ENCODE measurements at regions not wholly inside any gene's neighbourhood (a gene's known extent, or its start where the extent isn't known, plus 50 kb on each side); places are given as distances from the start of the nearest gene placed in this dataset.

DNA sequence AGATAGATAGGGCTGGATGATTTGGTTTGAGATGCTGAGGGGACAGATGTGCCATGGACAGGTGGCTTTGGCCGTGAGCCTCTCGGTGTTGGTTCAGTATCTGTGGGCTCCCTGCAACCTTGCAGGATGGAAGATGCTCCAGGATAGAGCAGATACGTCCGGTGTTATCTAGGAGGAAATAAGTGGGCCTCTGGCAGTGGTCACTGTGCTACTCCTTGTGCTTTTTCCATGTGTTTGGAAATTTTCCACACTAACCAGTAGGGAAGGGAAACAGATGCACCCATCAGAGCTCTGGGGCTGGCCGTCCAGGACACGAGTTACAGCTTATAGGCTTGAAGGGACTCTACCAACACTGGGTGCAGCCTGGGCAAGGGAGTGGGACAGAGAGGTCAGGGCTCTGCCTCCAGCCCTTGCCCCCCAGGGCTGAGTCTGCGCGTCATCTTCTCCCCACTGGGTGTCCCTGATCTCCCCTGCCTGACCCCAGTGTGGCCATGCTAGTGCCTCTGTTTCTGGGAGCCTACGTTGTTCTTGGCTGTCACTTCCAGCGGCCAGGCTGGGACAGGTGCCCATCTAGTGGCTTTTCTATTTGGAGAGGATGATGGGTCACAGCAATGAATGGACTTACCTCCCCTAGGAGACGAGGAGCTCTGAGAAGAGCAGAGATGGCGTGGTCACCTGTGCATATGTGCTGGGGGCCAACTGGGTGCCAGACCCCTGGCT lies 166.9 kb downstream of the SEC14L1 start:
- DNase-seq (ENCODE audit: low spot score) = no peak
- POLR2A ChIA-PET (ENCODE audit: low non-redundant PET) = no interaction called here
- CTCF ChIA-PET = interaction anchor here (1.0 kb wide), 1 partner anchor 21 kb away, joined by 3 read pairs; no protein-coding TSS in a partner anchor
- H3K27ac ChIP-seq = peak overlapping the region; percentile 84
- TF ChIP-seq, protein P1, sequence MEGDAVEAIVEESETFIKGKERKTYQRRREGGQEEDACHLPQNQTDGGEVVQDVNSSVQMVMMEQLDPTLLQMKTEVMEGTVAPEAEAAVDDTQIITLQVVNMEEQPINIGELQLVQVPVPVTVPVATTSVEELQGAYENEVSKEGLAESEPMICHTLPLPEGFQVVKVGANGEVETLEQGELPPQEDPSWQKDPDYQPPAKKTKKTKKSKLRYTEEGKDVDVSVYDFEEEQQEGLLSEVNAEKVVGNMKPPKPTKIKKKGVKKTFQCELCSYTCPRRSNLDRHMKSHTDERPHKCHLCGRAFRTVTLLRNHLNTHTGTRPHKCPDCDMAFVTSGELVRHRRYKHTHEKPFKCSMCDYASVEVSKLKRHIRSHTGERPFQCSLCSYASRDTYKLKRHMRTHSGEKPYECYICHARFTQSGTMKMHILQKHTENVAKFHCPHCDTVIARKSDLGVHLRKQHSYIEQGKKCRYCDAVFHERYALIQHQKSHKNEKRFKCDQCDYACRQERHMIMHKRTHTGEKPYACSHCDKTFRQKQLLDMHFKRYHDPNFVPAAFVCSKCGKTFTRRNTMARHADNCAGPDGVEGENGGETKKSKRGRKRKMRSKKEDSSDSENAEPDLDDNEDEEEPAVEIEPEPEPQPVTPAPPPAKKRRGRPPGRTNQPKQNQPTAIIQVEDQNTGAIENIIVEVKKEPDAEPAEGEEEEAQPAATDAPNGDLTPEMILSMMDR (conservative IDR thresholded peaks at IDR 0.05; ENCODE audit: low read depth) = no peak

DNA sequence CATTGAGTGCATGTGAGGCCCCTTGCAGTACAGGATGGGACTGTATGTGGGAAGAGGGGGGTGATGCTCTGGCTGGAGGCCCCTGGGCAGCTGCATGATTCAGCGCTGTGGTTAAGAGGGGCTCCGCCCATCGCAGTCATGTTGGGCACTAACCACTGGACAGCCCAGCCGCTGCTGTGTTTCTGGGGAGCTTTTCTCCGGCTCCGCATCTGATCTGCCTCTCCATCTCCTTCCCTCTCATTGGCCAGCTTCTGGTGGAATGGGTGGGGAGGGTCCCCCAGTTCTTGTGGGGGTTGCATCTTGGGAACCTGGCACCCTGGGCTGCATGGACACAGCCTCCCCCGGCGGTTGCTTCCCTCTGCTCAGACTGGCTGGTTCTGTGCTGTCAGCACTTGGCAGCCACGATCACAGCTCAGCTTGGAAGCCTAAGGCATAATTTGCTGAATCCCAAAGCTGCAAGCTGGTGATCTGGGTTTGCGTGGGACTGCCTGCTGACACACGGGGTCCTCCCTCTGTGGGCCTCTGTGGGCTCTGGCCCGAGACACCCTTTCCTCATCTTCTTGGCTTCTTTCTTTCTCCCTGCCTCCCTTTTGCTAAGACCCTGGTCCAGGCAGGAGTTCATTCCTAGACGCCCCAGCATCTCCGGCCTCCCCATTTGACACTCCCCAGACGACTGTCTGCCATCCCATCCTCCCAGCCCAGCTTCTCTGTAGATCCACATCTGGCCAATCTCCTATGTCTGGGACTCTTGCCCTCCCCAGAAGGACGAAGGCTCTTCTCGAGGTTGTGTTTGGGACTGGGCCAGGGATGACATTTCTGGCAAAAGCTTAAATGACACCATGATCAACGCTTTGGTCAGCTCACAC lies 168.3 kb downstream of the SEC14L1 start:
- H3K27ac ChIP-seq = peak overlapping the region; percentile 84
- DNase-seq (ENCODE audit: low spot score) = no peak
- CTCF ChIA-PET = no interaction called here
- TF ChIP-seq, protein P1 (conservative IDR thresholded peaks at IDR 0.05; ENCODE audit: low read depth) = no peak
- POLR2A ChIA-PET (ENCODE audit: low non-redundant PET) = no interaction called here

DNA sequence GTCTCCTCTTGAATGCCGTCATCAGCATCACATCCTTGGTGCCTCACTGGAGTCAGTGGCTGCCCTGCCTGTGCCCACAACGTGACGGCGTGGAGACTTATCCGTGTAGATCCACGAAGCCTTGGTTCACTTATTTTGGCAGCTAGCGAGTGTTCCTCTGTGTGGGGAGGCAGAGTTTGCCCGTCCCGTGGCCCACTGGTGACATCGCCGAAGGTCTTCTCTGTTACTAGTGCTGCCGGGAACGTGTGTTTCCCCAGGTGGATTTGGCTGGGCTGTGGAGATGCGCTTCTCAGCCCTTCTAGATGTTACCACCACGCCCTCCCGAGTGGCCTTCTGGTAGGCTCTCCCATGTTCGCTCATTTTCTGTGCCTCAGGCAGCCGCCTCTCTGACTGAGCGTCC lies 169.6 kb downstream of the SEC14L1 start:
- no peak for DNase-seq (ENCODE audit: low spot score)
- TF ChIP-seq, protein P1 (conservative IDR thresholded peaks at IDR 0.05; ENCODE audit: low read depth) = no peak
- ChIA-PET POLR2A (ENCODE audit: low non-redundant PET) (no interaction called here), CTCF (no interaction called here)
- H3K27ac ChIP-seq = peak overlapping the region; percentile 84

DNA sequence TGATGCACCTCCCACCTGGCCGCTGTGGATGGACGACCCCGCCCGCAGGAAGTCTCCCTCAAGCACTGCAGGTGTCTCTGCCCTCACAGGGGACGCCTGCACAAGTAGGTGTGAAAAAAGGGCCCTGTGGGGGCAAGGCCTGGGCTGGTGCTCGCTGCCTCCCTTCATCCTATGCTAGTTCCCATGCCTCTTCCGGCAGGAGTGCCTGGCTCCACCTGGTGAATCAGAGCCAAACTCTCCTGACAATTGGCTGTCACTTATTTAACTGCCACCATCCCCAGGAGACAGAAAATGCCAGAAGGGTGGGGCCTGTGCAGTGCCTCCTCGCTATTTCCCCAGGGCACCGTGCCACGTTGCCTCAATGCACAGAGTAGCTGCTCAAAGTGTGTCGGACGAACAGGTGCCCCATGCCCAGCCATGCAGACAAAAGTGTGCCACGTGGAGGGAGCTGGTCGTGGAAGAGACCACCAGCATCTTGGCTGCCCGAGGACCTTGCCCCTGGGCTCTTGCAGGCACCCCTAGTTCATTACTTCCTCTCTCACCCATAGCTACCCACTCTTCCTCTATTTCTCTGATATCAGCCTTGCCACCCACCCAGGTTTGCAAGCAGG lies 170.7 kb downstream of the SEC14L1 start:
- TF ChIP-seq, protein P1 (conservative IDR thresholded peaks at IDR 0.05; ENCODE audit: low read depth) = no peak
- DNase-seq (ENCODE audit: low spot score) = no peak
- ChIA-PET CTCF (interaction anchor here (0.6 kb wide), 1 partner anchor 27 kb away, joined by 3 read pairs; no protein-coding TSS in a partner anchor), POLR2A (ENCODE audit: low non-redundant PET) (no interaction called here)
- H3K27ac ChIP-seq = peak overlapping the region; percentile 84

DNA sequence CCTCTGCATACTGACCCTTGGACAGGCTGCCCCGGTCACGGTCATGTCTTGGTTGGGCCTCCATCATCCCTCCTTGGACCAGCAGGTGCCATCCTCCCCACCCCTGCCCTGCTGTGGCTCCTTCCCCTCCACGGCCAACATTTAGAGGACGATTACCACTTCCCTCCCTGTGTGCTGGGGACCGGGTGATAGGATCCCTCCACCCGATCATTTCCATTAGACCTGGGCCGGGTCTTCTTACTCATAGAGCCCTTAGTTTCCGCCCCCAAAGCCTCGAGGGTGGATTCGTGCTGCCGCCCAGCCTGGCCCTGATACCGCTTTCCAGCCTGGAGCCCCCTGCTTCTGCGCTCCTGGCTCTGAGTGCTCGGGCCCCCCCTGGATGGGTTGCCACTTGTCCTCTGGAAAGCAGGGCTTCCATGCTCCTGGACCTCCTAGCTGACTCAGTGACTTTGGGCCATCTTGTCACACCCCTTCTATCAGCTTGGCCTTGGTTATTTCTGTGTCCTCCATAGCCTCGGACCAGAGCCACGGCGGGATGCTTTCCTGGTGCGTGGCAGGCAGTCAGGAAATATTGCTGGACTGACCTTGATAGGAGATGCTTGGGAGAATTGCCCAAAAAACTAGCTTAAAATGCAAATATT lies 171.4 kb downstream of the SEC14L1 start:
- POLR2A ChIA-PET (ENCODE audit: low non-redundant PET) = no interaction called here
- CTCF ChIA-PET = no interaction called here
- DNase-seq (ENCODE audit: low spot score) = no peak
- TF ChIP-seq, protein P1 (conservative IDR thresholded peaks at IDR 0.05; ENCODE audit: low read depth) = no peak
- H3K27ac ChIP-seq = peak overlapping the region; percentile 84
